IPS DF 4.7 (cell line): ENCODE measurements at regions not wholly inside any gene's neighbourhood (a gene's known extent, or its start where the extent isn't known, plus 50 kb on each side); places are given as distances from the start of the nearest gene placed in this dataset.
"Not testable (repeated sequence)": the region's sequence is repeated elsewhere in the genome, so short reads cannot be mapped to it uniquely, and the experiment has no call there.

Experiments
- DNase-seq: peaks from one replicate; pipeline ENCODE4 v3.0.0-alpha.2; 2013; ENCODE audit warnings: low spot score; ENCODE audit errors: extremely low read depth

DNA sequence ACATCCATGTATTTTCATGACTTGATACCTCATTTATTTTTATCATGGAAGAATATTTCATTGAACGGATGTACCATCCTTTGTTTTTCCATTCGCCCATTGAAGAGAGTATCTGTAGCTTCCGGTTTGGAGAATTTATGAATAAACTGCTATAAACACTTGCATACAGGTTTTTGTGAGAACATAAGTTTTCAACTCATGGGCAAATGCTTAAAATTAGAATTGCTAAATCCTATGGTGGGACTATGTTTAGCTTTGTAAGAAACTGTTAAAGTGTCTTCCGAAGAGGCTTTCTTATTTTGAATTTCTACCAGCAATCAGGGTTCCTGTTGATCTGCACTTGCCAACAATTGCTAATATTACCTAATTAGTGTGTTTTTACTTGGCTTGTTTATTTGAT lies 938.9 kb downstream of the TDRD15 start:
- DNase-seq: no peak

DNA sequence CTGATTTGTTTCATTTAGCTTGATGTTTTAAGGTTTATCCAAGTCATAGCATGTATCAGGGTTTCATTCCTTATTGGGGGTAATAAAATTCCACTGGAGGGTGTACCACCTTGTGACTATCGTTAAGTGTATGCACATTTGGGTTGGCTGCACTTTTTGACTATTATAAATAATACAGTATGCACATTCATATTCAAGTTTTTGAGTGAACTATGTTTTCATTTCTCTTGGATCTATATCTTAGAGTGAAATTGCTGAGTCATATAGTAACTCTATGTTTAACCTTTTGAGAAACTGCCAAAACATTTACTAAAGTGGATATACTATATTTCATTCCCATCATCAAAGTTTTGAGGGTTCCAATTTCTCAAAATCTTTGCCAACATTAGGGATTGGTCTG lies 952.7 kb downstream of the TDRD15 start:
- DNase-seq: no peak

DNA sequence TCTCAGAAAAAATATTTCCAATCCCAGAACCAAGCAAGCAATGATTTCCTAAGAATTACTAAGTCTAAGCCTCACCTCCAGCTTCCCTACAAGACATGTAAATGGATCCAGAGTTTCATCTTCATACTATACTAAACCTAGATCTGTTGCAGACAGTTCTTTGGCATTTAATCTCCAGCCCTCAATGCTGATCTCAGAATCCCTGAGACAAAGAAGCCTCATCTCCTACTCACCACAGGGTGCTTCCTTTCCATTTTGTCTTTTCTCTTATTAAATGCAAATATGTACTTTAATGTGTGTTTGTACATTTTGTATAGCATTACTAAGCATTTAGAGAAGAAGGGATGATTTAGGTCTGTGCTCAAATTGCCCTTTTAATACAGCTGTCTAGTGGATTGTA lies 954.9 kb downstream of the TDRD15 start:
- DNase-seq: no peak

GRCh38 chr2:22079583-22079982 lies 955.8 kb downstream of the TDRD15 start:
- DNase-seq: no peak

DNA sequence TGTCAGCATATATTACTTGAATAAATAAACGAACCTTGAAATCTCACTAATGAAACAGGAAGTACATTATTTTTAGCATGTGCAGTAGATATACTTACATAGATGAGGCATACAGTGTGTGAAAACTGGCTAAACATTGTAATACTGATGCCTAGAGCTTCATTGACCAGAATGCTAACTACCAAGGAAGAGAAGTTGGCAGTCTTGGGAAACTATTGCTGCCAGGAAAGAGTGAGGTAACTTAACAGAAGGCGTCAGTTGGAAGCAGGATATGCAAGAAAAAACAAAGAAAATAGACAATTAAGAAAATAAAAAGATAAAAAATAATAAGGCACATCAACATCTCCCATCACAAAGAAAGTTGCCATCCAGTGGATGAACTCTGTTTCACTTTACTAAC lies 963.0 kb downstream of the TDRD15 start:
- no peak for DNase-seq

GRCh38 chr2:22103617-22104016 lies 979.8 kb downstream of the TDRD15 start:
- not testable (repeated sequence) for DNase-seq

DNA sequence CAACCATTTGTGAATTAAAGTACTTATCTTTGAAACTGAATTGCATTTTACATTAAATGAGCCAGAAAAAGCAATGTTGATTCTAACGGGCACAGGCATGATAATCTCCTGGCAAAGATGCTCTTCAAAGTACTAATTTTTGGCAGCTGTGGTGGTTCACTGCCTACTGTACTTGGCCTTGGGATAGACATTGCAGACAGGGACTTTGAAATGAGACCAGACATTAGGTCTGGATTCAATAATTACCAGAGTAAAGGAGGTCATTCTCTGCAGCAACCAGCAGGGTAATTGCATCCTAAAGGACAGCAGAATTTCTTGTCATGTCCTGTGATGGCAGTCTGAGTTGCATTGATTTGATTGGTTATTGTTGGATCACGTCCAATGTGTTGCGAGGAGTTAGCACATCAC lies 986.5 kb downstream of the TDRD15 start:
- no peak for DNase-seq

DNA sequence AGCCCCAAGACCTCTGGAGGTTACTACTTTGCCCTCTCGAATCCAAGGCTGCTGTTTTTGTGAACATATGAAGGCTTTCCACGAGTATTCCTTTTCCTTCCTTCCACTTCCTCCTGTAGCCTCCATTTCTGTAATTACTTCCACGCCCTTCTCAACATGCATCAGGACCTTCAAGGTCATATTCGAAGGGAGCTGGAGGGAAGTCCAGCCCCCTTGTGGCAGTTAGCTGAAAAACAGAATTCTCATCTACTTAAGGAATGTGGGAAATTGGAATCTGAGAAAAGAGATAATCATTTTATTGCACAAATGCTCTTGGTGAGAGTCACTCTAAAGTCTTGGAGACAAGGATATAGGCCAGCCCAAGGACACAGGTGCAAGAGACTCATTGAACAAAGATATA lies 1000.2 kb downstream of the TDRD15 start:
- DNase-seq: no peak

DNA sequence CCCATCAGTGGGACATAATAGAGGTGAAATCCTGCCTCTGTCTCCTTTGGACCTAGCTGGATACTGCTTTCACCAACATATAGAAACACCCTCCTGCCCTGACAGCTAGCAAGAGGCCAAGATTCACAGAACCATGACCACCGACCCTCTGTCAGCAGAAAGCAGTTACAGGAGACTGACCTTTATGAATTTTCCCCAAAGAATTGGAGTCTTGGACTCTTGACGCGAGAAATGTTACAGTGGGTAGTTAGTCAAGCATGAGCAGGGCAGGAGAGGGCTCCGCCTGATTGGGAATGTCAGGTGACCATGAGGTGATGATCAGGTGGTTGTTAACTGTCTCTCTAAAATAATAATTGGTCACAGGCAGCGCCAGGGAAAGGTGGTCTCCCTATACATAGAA lies 1002.3 kb downstream of the TDRD15 start:
- no peak for DNase-seq

- DNase-seq: no peak
These were observed 1003.2 kb downstream of the TDRD15 start for GRCh38 chr2:22126978-22127377.

GRCh38 chr2:22134421-22134820 lies 1010.7 kb downstream of the TDRD15 start:
- no peak for DNase-seq

- DNase-seq: no peak
These were observed 1012.7 kb downstream of the TDRD15 start for GRCh38 chr2:22136446-22136845.

GRCh38 chr2:22143840-22144239 lies 1020.1 kb downstream of the TDRD15 start:
- DNase-seq: no peak

- DNase-seq: no peak
These were observed 1030.3 kb downstream of the TDRD15 start for GRCh38 chr2:22153931-22154613.

GRCh38 chr2:22156661-22157060 lies 1032.9 kb downstream of the TDRD15 start:
- DNase-seq: not testable (repeated sequence)

DNA sequence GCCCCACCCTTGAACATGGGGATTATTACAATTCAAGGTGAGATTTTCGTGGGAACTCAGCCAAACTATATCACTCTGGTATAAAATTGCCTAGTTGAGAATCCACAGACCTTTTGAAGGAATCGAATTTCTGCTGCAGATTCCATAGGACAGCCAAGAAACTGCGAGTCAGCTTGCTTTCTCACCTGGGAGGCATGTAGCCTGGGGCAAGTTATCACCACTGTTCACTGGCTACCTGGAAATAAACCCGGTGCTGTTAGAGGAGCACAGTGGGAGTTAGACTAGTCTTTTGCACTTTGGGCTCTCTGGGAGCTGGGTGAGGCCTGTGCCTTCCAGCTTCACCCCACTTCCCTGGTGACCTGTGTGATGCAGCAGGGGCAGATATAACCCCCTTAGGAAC lies 1043.5 kb downstream of the TDRD15 start:
- DNase-seq: no peak

GRCh38 chr2:22175003-22175402 lies 1051.2 kb downstream of the TDRD15 start:
- DNase-seq: no peak

- DNase-seq: no peak
These were observed 1061.5 kb downstream of the TDRD15 start for GRCh38 chr2:22185251-22185650.

- not testable (repeated sequence) for DNase-seq
These were observed 1062.6 kb downstream of the TDRD15 start for GRCh38 chr2:22186261-22186828.

- DNase-seq: no peak
These were observed 1066.2 kb downstream of the TDRD15 start for GRCh38 chr2:22189893-22190480.

DNA sequence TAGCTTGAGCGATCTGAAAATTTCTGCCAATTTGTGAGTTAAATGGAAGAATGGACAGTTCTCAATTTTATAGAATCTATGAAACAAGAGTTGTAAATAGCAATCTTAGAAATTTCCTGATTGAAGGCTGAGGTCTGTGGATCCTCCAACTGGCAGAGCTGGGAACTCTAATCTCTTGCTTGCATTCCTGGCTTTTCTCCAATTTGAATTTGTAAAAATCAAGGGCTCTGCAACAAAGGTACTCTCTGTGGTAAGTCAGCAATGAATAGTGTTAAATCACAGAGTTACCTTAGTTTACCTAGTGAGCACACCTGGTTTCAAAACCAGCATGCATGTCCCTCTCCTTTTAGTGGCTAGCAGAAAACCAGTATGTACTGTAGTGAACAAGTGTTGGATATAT lies 1070.5 kb downstream of the TDRD15 start:
- DNase-seq: no peak

- DNase-seq: no peak
These were observed 1073.0 kb downstream of the TDRD15 start for GRCh38 chr2:22196806-22197205.
